ENCODE measurements at regions not wholly inside any gene's neighbourhood (a gene's known extent, or its start where the extent isn't known, plus 50 kb on each side); places are given as distances from the start of the nearest gene placed in this dataset.

DNA sequence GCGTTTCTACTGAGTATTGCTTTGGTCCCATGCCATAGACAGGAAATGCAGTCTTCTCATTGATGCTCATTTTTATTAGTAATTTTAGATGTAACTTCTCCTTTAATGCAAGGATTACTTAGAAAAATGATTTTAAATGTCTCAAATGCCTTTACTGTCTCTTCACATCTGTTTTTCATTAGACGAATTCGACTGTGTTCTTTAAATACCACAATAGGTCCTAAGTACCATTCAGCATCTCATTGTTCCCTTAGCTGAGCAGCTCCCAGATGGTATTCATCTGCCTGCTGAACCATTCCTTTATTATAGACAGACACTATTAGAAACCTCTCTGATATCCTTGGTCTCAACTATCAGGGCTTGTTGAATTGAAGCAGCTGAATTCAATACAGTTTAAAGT lies 113.6 kb downstream of the LSMEM1 start:
- no peak for DNase-seq (ENCODE audit: low read depth)

DNA sequence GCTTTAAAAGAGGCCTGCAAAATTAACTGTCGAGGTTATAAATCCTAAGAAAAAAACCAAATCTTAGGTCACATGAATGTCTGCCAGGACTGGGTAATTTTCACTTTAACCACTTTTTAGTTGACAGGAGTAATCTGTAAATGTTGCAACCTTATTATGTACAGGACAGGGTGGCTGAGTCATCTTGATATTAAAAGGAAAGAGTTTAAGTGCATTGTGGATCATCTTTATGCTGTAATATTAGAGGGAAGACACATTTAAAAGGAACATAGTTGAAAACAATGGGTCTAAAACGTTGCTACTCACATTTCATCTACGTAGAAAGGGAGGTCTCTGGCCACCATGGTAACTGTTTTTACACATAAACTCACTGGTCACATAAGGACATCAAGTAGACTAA lies 115.5 kb downstream of the LSMEM1 start:
- DNase-seq (ENCODE audit: low read depth) = no peak

DNA sequence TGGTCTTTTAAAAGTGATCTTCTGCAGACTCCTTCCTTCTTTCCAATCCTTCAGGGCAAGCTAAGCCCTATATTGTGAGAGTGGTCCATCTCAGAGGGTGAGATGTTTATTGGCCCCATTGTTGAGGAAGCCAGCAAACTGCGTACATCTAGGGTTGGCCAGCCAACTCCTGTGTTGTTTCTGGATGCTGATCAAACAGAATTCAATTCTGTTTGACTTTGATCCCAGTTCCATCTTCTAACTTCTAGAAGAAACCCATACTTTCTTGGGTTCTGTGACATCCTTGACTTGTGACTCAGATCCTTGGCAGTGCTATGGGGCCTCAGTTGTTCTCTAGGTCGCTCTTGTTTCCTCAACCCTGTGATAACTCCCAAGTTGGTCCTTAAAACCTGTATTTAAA lies 116.2 kb downstream of the LSMEM1 start:
- no peak for DNase-seq (ENCODE audit: low read depth)

DNA sequence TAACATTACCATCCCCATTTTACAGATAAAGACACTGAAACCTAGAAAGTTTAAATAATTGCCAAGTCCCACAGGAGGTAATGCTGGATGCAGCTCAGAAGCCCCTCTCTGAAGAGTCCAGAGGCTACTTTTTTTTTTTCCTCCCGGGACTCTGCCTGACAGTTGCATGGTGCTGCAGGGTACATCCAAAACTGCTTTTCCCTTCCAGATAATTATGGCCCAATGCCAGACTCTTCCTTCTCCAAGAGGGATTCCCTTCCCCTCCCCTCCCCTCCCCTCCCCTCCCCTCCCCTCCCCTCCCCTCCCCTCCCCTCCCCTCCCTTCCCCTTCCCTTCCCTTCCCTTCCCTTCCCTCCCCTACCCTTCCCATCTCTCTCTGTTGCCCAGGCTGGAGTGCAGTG lies 122.9 kb downstream of the LSMEM1 start:
- DNase-seq (ENCODE audit: low read depth) = no peak

GRCh38 chr7:112610636-112611035 lies 129.8 kb downstream of the LSMEM1 start:
- no peak for DNase-seq (ENCODE audit: low read depth)

DNA sequence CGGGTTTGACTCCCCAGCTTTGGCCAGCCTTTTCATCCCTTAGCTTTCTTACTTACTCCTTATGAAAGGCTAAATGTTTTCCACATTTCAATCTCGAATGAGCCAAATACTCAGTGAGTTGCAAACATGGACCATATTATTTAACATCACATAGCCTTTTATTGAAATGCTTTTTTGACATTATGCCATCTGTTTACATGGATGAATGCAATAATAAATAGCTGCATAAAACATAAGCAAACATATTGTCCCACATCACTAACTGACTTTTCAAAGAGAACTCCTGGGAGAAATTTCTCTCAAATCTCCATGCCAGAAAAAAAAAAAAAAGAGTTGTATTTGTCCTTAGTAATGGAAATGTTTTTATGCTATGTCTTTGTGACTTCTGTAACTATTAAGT lies 134.9 kb downstream of the LSMEM1 start:
- DNase-seq (ENCODE audit: low read depth) = no peak

DNA sequence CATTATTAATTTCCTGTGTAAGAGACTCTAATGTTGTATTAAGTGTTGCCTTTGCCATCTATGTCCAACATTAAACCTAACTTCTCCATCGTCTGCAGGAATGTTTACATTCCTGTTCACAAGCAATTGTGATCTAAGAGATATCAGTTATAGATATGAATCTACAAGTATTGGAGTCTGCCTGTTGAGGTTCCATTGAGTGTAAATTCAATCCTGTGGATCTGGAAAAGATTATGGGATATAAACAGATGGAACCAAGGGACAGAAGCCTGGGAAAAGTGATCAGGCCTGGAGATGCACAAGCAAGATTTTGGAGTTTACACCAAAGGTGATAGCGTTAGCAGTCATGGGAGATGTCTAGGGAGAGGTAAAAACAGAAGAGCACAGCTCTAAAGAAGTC lies 135.5 kb downstream of the LSMEM1 start:
- DNase-seq (ENCODE audit: low read depth) = no peak

- no peak for DNase-seq (ENCODE audit: low read depth)
These were observed 138.6 kb downstream of the LSMEM1 start for GRCh38 chr7:112619343-112619742.

- no peak for DNase-seq (ENCODE audit: low read depth)
These were observed 141.4 kb downstream of the LSMEM1 start for GRCh38 chr7:112622159-112622715.

- DNase-seq (ENCODE audit: low read depth) = no peak
These were observed 143.6 kb downstream of the LSMEM1 start for GRCh38 chr7:112624416-112624815.

DNA sequence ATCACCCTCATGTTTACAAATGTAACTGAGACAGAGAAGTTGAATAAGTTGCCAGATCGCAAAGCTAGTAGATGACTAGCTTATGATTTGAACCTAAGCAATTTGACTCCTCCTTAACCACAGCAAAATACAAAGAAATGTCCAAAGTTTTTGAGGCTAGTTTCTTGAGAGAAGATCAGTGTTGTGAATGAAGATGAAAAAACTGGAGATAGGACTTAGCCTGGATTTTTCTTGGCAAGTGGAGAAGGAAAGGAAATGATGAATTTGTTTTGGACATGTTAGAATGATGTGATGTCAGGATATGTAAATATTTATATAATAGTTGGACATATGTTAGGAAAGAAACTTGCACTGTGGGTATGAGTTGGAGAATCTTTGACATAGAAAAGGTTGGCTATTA lies 149.8 kb downstream of the LSMEM1 start:
- no peak for DNase-seq (ENCODE audit: low read depth)

- no peak for DNase-seq (ENCODE audit: low read depth)
These were observed 153.3 kb downstream of the LSMEM1 start for GRCh38 chr7:112634107-112634506.

DNA sequence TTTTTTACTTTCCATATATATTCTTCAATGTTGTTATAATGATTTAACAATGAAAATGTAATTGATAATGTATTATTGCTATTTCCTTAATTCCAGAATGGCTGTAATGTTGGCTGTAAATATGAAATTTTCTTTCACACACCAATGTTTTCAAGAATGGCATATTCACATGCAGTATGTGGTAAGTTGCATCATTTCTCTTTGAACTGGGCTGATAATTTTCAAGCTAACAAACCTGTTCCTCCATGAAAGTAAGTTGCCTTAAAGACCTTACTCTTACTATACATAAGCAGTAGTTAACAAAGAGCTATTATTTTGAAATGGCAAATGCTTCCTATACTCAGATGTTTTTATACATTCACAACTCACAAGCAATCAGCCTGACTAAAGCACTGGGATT lies 154.5 kb downstream of the TMEM168 start:
- no peak for DNase-seq (ENCODE audit: low read depth)

GRCh38 chr7:112638675-112639400 lies 151.4 kb downstream of the TMEM168 start:
- DNase-seq (ENCODE audit: low read depth) = no peak

DNA sequence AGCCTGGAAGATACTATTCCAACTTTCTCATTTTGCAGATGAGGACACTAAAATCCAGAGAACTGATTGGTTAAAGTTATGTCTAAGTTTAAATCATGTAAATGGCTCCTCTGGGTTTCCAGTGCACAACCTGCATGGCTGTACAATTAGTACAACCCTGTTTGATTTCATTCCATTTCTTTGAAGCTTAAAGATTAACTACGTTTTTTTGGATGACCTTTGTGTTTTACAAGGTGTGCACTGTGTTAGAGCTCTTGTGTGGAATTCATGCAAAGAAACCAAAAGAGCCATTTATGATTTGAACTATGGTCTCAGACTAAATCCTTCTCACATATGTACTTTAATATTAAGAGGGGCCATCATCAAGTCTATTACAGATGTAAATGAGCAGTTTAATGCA lies 149.5 kb downstream of the TMEM168 start:
- no peak for DNase-seq (ENCODE audit: low read depth)

- no peak for DNase-seq (ENCODE audit: low read depth)
These were observed 143.4 kb downstream of the TMEM168 start for GRCh38 chr7:112646783-112647182.

GRCh38 chr7:112648781-112649180 lies 141.4 kb downstream of the TMEM168 start:
- no peak for DNase-seq (ENCODE audit: low read depth)

GRCh38 chr7:112649560-112649959 lies 140.6 kb downstream of the TMEM168 start:
- DNase-seq (ENCODE audit: low read depth) = no peak

DNA sequence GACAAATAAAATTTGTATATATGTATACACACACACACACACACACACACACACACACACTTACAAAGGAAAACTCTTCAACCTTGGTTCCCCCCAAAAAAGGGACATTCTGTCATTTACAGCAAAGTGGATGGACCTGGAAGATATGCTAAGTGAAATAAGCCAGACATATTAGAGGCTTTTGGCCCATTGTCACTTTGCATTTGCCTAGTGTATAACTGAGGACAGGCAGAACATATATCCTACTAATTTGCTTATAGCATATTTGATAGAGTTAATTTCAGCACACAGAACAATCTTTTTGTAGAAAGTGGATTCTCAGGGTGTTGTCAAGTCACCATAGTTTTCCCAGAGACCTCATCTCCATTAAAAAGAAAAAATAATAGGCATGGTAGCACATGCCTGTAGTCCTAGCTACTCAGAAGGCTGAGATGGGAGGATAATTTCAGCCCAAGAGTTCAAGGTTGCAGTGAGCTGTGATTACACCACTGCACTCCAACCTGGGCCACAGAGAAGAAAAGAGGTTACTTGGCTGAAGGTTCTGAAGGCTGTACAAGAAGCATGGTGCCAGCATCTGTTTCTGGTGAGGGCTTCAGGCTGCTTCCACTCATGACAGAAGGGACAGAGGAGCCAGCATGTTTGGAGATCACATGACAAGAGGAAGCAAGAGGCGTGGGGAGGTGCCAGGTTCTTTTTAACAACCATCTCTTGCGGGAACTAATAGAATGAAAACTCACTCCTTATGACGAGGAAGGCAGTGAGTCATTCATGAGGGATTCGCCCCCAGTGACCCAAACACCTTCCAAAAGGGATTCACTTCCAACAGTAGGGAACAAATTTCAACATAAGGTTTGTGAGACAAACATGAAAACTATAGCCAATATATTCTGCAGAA lies 135.6 kb downstream of the TMEM168 start:
- DNase-seq (ENCODE audit: low read depth) = no peak

GRCh38 chr7:112665709-112666108 lies 124.5 kb downstream of the TMEM168 start:
- no peak for DNase-seq (ENCODE audit: low read depth)

GRCh38 chr7:112668561-112668960 lies 121.6 kb downstream of the TMEM168 start:
- DNase-seq (ENCODE audit: low read depth) = no peak

DNA sequence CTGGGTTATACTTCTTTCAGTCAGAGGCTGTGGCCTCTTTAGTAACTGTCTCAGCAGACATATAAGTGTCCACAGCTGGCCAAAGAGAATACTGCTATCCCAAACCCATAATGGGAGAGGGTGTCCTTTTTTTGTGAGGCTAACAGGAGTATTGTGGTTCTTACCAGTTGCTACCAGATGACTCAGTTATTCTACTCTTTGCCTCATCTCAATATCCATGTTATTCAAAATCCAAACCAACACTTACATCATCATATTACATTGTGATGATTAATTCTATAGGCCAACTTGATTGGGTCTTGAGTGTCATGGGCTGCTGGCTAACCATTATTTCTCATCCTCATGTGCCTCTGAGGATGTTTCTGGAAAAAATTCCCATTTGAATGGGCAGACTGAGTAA lies 120.9 kb downstream of the TMEM168 start:
- no peak for DNase-seq (ENCODE audit: low read depth)

GRCh38 chr7:112670193-112670592 lies 120.0 kb downstream of the TMEM168 start:
- DNase-seq (ENCODE audit: low read depth) = no peak

All from CMK (cell line).